ENCODE measurements at regions not wholly inside any gene's neighbourhood (a gene's known extent, or its start where the extent isn't known, plus 50 kb on each side); places are given as distances from the start of the nearest gene placed in this dataset.

DNA sequence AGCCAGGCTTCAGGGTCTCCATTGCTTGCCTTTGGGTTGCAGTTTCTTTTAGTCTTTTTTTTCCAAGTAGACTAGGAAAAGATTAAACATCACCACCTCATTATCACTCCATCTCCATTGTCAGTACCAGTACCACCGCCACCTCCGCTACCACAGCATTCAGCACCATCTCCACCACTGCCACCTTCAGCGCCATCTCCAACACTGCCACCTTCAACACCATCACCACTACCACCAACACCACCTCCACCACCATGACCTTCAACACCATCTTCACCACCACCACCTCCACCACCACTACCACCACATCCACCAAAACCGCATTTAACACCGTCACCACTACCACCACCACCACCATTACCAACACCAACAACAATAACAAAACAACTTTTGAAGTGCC, 141.5 kb upstream of the MPHOSPH6 start:
- peaks cover 26% of the 10 kb centered on the region for H3K27me3 Mint-ChIP-seq
- TF ChIP-seq, protein P1, sequence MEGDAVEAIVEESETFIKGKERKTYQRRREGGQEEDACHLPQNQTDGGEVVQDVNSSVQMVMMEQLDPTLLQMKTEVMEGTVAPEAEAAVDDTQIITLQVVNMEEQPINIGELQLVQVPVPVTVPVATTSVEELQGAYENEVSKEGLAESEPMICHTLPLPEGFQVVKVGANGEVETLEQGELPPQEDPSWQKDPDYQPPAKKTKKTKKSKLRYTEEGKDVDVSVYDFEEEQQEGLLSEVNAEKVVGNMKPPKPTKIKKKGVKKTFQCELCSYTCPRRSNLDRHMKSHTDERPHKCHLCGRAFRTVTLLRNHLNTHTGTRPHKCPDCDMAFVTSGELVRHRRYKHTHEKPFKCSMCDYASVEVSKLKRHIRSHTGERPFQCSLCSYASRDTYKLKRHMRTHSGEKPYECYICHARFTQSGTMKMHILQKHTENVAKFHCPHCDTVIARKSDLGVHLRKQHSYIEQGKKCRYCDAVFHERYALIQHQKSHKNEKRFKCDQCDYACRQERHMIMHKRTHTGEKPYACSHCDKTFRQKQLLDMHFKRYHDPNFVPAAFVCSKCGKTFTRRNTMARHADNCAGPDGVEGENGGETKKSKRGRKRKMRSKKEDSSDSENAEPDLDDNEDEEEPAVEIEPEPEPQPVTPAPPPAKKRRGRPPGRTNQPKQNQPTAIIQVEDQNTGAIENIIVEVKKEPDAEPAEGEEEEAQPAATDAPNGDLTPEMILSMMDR (IDR thresholded peaks at IDR 0.05): no peak
- peaks cover 2% of the 10 kb centered on the region for H3K9me3 Mint-ChIP-seq
- H3K27ac ChIP-seq (ENCODE audit: low read depth in 1 of 2, low read length in 2 of 2): no peak overlapping the region
- H3K4me1 ChIP-seq (ENCODE audit: insufficient read depth, low read length): no peaks in the 10 kb centered on the region
- no peaks in the 10 kb centered on the region for H3K36me3 ChIP-seq (ENCODE audit: insufficient read depth, low read length)
- H3K4me3 ChIP-seq (ENCODE audit: low read length): no peak overlapping the region
- no peak for ATAC-seq (ENCODE audit: poor library complexity)
- H3K4me3 Mint-ChIP-seq: no peak overlapping the region
- H3K27ac Mint-ChIP-seq: no peak overlapping the region
- H3K36me3 Mint-ChIP-seq (ENCODE audit: low read depth): no peaks in the 10 kb centered on the region
- H3K4me1 Mint-ChIP-seq (ENCODE audit: low read depth): no peaks in the 10 kb centered on the region
- CTCF ChIA-PET: no interaction called here
- POLR2A ChIA-PET: no interaction called here
- H3K27me3 ChIP-seq (ENCODE audit: control insufficient read depth in 1 of 2, insufficient read depth in 2 of 2, low read length in 2 of 2): peaks cover 4 to 9% of the 10 kb centered on the region in 2 experiments
- DNase-seq: no peak
- H3K9me3 ChIP-seq (ENCODE audit: control insufficient read depth in 1 of 2, insufficient read depth in 1 of 2, low read length in 2 of 2): peaks cover 0 to 6% of the 10 kb centered on the region in 2 experiments
- intact Hi-C loops (cut with DNase I, micrococcal nuclease): no loop called here

DNA sequence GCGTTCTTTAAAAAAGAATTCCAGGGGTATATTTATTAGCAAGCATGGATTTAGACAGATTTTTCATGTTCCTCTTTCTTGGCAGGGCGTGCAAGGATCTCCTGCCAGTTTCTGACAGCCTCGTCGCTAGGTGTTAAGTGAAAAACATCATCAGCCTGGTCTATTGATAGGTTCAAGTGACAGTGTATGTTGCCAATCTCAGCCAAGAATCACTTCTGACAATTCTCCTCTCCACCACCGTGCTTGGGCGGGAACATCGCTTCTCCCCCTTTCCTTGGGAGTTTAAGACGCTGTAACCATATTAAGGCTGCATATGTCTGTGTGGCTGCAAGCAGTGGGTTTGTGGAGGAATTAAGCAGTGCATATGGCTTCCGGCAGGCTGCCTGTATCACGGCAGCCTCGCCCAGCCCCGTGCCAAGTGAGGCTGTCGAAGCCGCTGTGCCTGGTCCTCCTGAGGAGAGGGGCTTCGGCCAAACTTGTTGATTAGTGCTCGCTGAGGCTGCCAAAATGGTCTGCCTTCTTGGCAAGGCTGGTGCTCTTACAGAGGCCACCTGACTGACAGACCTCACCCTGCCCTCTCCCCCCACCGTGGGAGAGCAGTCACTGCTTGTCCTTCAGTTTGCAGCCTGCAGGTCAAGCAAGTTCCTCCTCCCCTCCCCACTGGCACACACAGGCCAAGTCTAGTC, 132.2 kb upstream of the MPHOSPH6 start:
- CTCF ChIA-PET: no interaction called here
- TF ChIP-seq, protein P1 (IDR thresholded peaks at IDR 0.05): no peak
- ATAC-seq (ENCODE audit: poor library complexity) (no peak), DNase-seq (no peak)
- Histone ChIP-seq H3K9me3 (ENCODE audit: control insufficient read depth in 1 of 2, insufficient read depth in 1 of 2, low read length in 2 of 2) (peaks cover 0 to 6% of the 10 kb centered on the region in 2 experiments), H3K4me3 (ENCODE audit: low read length) (no peak overlapping the region), H3K27ac (ENCODE audit: low read depth in 1 of 2, low read length in 2 of 2) (no peak overlapping the region), H3K27me3 (ENCODE audit: control insufficient read depth in 1 of 2, insufficient read depth in 2 of 2, low read length in 2 of 2) (no peaks in the 10 kb centered on the region), H3K36me3 (ENCODE audit: insufficient read depth, low read length) (no peaks in the 10 kb centered on the region), H3K4me1 (ENCODE audit: insufficient read depth, low read length) (no peaks in the 10 kb centered on the region)
- Mint-ChIP-seq H3K4me1 (ENCODE audit: low read depth) (no peaks in the 10 kb centered on the region), H3K27ac (no peak overlapping the region), H3K36me3 (ENCODE audit: low read depth) (no peaks in the 10 kb centered on the region), H3K9me3 (no peaks in the 10 kb centered on the region), H3K4me3 (no peak overlapping the region), H3K27me3 (peaks cover 12% of the 10 kb centered on the region)
- POLR2A ChIA-PET: no interaction called here
- intact Hi-C loops (cut with DNase I, micrococcal nuclease): no loop called here

DNA sequence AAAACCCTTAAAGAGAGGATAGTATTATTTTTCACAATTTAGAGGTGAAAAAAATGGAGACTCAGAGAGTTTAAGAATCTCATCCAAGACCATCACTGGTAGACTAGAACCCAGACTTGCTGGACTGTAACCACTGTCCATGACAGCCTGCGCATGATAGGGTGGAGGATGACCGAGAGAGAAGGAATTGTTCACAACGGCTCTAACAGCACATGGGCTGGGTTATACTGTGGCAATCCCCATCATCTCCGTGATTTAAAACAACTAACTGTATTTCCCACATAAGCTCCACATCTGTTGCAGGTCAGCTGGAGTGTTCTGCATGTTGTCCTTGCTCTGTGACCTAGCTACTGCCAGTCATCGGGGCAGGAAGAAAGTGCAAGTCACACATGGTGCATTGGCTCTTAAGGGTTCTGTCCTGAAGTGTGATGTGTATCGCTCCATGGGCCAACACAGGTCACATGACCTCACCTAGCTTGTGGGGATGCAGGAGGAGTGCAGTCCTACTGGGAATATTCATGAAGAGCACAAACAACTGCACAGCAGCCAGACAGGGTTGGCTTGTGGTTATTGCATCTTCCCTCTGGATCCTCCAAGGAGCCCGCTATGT, 131.2 kb upstream of the MPHOSPH6 start:
- H3K27me3 ChIP-seq (ENCODE audit: control insufficient read depth in 1 of 2, insufficient read depth in 2 of 2, low read length in 2 of 2): no peaks in the 10 kb centered on the region
- H3K9me3 Mint-ChIP-seq: no peaks in the 10 kb centered on the region
- peaks cover 0 to 6% of the 10 kb centered on the region in 2 experiments for H3K9me3 ChIP-seq (ENCODE audit: control insufficient read depth in 1 of 2, insufficient read depth in 1 of 2, low read length in 2 of 2)
- no peak overlapping the region for H3K4me3 ChIP-seq (ENCODE audit: low read length)
- no peak for DNase-seq
- intact Hi-C loops (cut with DNase I, micrococcal nuclease): no loop called here
- H3K27me3 Mint-ChIP-seq: peaks cover 12% of the 10 kb centered on the region
- no peak overlapping the region for H3K27ac Mint-ChIP-seq
- ATAC-seq (ENCODE audit: poor library complexity): no peak
- no peak overlapping the region for H3K27ac ChIP-seq (ENCODE audit: low read depth in 1 of 2, low read length in 2 of 2)
- no peaks in the 10 kb centered on the region for H3K36me3 Mint-ChIP-seq (ENCODE audit: low read depth)
- H3K4me3 Mint-ChIP-seq: no peak overlapping the region
- H3K4me1 Mint-ChIP-seq (ENCODE audit: low read depth): no peaks in the 10 kb centered on the region
- H3K4me1 ChIP-seq (ENCODE audit: insufficient read depth, low read length): no peaks in the 10 kb centered on the region
- no peaks in the 10 kb centered on the region for H3K36me3 ChIP-seq (ENCODE audit: insufficient read depth, low read length)
- CTCF ChIA-PET: no interaction called here
- TF ChIP-seq, protein P1 (IDR thresholded peaks at IDR 0.05): no peak
- POLR2A ChIA-PET: interaction anchor here (0.6 kb wide), 1 partner anchor 20 kb away, joined by 4 read pairs; no protein-coding TSS in a partner anchor
